ENCODE measurements at regions not wholly inside any gene's neighbourhood (a gene's known extent, or its start where the extent isn't known, plus 50 kb on each side); places are given as distances from the start of the nearest gene placed in this dataset.
"Not testable (repeated sequence)": the region's sequence is repeated elsewhere in the genome, so short reads cannot be mapped to it uniquely, and the experiment has no call there.

GRCh38 chr9:104269996-104270963 is 176.2 kb downstream of the SMC2 start:
- peak; percentile 23 for DNase-seq (ENCODE audit: low spot score)

- DNase-seq (ENCODE audit: low spot score), result no peak
Measured at GRCh38 chr9:104276709-104277245, 182.7 kb downstream of the SMC2 start.

- DNase-seq (ENCODE audit: low spot score), result no peak
Measured at GRCh38 chr9:104278929-104279496, 184.9 kb downstream of the SMC2 start.

- DNase-seq (ENCODE audit: low spot score), result peak; percentile 40
Measured at GRCh38 chr9:104279535-104280177, 185.5 kb downstream of the SMC2 start.

- no peak for DNase-seq (ENCODE audit: low spot score)
Measured at GRCh38 chr9:104280178-104280560, 186.1 kb downstream of the SMC2 start.

- no peak for DNase-seq (ENCODE audit: low spot score)
Measured at GRCh38 chr9:104280711-104281110, 186.6 kb downstream of the SMC2 start.

- no peak for DNase-seq (ENCODE audit: low spot score)
Measured at GRCh38 chr9:104286187-104286586, 192.1 kb downstream of the SMC2 start.

- DNase-seq (ENCODE audit: low spot score), result no peak
Measured at GRCh38 chr9:104286799-104287198, 192.7 kb downstream of the SMC2 start.

- DNase-seq (ENCODE audit: low spot score), result no peak
Measured at GRCh38 chr9:104287253-104287878, 193.3 kb downstream of the SMC2 start.

- no peak for DNase-seq (ENCODE audit: low spot score)
Measured at GRCh38 chr9:104293877-104294276, 199.8 kb downstream of the SMC2 start.

- no peak for DNase-seq (ENCODE audit: low spot score)
Measured at GRCh38 chr9:104300124-104300523, 203.9 kb upstream of the OR13F1 start.

GRCh38 chr9:104301755-104302154 is 202.3 kb upstream of the OR13F1 start:
- no peak for DNase-seq (ENCODE audit: low spot score)

- no peak for DNase-seq (ENCODE audit: low spot score)
Measured at GRCh38 chr9:104302775-104303174, 201.3 kb upstream of the OR13F1 start.

- DNase-seq (ENCODE audit: low spot score), result no peak
Measured at GRCh38 chr9:104304925-104305324, 199.1 kb upstream of the OR13F1 start.

GRCh38 chr9:104313396-104314110 is 190.5 kb upstream of the OR13F1 start:
- DNase-seq (ENCODE audit: low spot score), result no peak

GRCh38 chr9:104316201-104317009 is 187.7 kb upstream of the OR13F1 start:
- DNase-seq (ENCODE audit: low spot score), result not testable (repeated sequence)

- no peak for DNase-seq (ENCODE audit: low spot score)
Measured at GRCh38 chr9:104319198-104319597, 184.9 kb upstream of the OR13F1 start.

GRCh38 chr9:104319685-104320084 is 184.4 kb upstream of the OR13F1 start:
- DNase-seq (ENCODE audit: low spot score), result peak; percentile 1

- DNase-seq (ENCODE audit: low spot score), result no peak
Measured at GRCh38 chr9:104322596-104322995, 181.5 kb upstream of the OR13F1 start.

GRCh38 chr9:104323967-104324694 is 179.9 kb upstream of the OR13F1 start:
- DNase-seq (ENCODE audit: low spot score), result not testable (repeated sequence)

Measured in kidney tubule cell (primary cell).